Dermis microvascular lymphatic vessel endothelial cell (primary cell): ENCODE measurements at regions not wholly inside any gene's neighbourhood (a gene's known extent, or its start where the extent isn't known, plus 50 kb on each side); places are given as distances from the start of the nearest gene placed in this dataset.

ENCODE experiments used
- DNase-seq, 2 donors: peaks; one replicate each; pipeline versions ENCODE4 v3.0.0 to v3.0.0-alpha.2; 2010; ENCODE audit warnings: low read depth in 2 of 2

DNA sequence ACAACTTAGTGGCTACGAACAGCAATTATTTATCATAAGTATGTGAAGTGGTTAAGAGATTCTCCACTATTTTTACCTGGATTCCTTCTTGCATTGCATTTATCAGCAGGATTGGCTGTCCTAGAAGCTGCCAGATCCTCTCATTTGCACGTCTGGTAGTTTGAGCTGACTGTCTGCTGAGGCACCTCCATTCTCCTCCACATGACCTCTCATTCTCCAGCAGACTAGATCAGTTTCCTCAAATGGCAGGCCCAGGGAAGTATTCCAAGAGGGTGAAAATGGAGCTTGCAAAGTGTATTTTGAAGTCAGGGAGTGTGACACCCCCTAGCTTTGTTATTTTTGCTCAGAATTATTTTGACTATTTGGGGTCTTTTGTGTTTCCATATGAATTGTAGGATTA is 870.1 kb downstream of the CDH11 start:
- no peak for DNase-seq

DNA sequence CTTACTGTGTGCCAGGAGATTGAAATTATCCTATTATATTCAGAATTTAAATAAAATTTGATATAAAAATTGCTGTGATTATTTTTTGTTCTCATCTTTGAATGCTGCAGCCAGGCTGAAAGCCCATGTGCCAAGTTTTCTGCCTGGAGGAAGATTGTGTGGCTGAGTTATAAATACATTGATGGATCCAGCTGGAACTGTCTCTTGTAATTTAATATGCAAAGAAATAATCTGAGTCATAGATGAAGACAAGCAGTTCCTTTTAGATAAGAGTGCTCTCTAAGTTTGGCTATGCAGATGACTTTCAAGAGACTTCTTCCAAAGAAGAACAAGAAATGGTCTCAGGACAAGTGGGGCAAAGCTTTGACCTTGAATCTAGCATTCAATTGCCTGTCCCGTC is 871.0 kb downstream of the CDH11 start:
- DNase-seq = no peak

DNA sequence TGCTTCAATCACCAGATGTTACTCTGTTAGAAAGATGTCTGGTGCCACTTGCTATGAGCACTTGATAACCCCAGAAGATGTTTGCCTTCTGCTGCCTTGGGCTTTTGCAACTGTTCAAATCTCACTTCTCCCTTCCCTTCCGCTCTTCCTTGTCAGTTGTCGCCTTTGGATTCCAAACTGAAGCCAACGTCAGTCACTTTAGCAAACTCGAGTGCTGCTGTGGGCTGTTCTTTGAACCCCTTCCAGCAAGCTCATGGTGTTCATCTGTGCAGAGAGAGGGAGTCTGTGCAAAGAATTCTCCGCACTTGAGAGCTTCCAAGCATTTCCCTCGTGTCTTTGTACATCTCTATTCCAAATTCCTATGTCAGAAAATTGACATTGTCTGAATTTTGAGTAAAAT is 879.4 kb downstream of the CDH11 start:
- no peak for DNase-seq

DNA sequence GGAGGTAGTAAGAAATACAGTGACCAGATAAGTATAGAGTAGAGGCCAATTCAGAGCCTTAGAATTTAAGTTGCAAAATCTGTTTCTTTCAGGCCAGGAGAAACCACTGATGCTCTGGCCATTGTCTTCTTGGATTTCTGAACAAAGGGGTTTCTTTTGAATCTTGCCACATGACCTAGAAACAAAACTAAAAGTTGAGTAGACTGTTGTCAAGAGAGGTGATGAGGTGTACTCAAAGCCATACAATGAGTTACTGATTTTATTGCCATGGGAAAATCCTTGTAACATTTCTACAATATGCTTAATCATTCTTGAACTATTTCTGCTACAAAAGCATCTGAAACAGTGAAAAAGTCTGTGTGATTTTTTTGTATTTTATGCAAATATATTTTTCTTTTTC is 881.3 kb downstream of the CDH11 start:
- DNase-seq = no peak

DNA sequence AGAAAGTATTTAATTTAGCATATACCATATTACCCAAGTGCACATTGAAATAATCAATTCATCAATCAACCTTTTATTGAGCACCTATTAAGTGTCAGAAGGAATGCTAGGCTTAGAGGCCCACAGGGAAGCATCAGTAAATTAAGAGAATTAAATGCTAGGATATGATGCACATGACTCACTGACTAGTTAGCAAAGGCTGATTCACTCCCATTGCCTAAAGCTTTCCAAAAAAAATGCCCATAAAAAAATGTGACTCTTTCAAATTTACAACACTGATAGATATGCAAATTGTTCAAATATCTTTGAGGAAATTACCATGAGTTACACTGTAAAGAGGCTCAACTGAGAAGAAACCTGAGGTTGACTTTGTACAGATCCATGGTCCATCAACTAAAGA is 883.3 kb downstream of the CDH11 start:
- DNase-seq = no peak

DNA sequence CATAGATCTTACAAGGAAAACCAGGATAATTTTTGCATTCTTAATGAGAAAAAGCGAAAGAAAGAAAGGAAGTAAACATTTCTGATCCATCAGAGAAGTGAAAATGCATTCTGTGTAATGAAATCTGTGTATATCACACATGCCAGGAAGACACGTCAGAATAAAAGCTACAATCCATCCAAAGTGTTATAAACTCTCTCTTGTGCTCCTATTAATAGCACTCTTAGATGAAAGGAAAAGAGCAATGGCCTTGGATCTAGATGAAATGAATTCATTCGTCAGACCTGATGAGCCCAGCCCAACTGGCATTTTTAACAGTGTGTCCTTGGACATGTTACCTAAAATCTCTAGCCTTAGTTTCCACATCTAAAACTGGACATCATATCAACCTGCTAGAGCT is 885.5 kb downstream of the CDH11 start:
- DNase-seq = no peak

DNA sequence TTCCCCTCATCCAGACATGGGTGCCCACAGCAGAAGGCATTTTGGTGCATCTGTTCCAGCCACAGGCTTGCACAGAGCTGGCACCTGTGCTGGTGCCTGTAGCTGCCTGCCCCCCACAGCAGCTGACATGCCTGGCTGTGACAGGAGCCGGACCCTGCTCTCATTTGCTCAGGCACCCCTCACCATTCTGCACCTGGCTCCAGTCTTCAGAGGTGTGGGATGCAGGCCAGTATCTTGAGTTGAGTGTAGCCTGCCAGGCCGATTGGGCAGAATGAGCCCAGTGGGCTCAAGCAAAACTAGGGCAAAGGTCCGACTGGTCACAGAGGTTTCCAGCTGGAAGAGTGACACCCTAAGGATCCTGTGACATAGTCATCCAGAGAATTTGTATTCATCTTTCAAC is 887.7 kb downstream of the CDH11 start:
- DNase-seq = no peak

DNA sequence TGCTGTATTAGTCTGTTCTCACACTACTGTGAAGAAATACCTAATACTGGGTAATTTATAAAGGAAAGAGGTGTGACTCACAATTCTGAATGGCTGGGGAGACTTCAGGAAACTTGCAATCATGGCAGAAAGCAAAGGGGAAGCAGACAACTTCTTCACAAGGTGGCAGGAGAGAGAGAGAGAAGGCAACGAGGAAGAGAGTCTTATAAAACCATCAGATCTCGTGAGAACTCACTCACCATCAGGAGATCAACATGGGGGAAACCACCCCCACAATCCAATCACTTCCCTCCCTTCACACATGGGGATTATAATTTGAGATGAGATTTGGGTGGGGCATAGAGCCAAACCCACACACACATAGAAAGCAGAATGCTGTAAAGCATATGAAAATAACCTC is 896.2 kb downstream of the CDH11 start:
- no peak for DNase-seq

DNA sequence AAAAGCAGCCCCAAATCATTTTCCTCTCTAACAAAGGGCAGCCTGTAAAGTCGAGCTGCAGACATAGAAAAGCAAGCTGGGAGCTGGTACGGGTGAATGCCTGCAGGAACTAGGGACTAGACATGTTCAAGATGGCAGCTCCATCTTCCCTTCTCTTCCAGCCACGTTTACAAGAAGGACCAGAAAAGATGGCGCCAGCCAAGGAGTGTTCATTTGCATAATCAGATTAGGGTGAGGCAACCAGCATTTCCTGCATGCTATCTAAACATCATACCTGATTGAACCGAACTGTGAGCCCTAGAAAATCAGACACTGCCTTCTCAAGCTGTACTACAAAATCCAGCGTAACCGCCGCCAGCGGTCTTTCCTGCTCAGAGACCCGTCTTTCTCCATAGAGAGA is 896.8 kb downstream of the CDH11 start:
- DNase-seq = no peak

- DNase-seq = no peak
These were observed 903.9 kb downstream of the CDH11 start for GRCh38 chr16:64217789-64218535.

GRCh38 chr16:64215730-64216129 is 906.1 kb downstream of the CDH11 start:
- DNase-seq = no peak

GRCh38 chr16:64211331-64211730 is 910.5 kb downstream of the CDH11 start:
- no peak for DNase-seq

- no peak for DNase-seq
These were observed 915.0 kb downstream of the CDH11 start for GRCh38 chr16:64206862-64207261.

DNA sequence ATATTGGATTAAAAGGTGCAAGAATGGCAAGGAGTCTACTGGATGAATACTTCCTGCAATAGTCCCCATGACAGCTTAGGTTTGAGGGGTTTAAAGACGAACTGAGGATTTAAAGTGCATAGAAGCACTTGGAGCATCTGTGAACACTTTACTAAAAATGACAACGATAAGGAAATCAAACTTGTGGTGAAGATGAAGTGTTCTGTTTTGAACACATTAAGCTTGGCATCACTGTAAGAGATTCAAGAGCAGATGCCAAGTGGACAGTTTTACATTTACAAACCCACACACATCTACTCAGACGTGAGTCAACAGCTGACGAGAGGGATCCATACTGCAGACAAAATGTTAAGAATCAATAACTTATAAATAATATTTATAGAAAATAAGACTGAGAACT is 918.7 kb downstream of the CDH11 start:
- no peak for DNase-seq

DNA sequence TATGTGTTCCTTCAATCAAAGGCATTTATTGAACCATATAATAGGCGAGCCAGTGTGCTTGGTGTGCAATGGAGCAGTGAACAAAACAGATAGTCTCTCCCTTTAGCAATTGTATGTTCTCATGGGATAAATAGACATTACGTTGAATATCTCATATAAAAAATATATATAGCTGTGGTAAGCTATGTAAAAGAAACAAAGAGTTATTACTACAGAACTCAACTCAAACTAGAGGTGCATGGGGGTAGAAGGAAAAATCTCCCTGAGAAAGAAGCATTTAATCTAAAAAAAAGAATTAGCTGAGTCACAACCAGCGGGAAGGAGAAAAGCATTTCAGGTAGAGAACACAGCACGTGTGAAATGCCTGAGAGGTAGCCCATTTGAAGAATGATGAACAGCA is 919.3 kb downstream of the CDH11 start:
- no peak for DNase-seq

- DNase-seq = no peak
These were observed 925.4 kb downstream of the CDH11 start for GRCh38 chr16:64196444-64196843.

DNA sequence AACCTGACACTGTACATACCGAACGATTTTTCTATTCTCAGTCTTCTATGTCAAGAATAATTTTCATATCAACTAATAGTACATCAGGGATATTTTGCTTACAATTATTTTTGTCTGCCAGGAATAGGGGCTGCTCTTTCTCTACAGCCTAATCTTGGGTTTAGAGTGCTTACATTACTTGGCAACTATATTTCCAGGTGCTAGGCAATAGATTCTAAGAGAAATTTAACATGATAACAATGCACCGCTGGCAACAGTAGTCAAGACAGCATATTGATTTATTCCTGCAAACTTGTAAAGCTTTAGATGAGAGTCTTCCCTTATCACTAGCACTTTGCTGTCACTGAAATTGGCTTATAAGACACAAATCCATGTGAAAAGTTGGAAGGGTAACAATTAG is 935.9 kb downstream of the CDH11 start:
- DNase-seq = no peak

GRCh38 chr16:64184156-64184555 is 937.7 kb downstream of the CDH11 start:
- DNase-seq = no peak

- DNase-seq = peak; percentile 26 to 38
These were observed 938.9 kb downstream of the CDH11 start for GRCh38 chr16:64182985-64183384.

DNA sequence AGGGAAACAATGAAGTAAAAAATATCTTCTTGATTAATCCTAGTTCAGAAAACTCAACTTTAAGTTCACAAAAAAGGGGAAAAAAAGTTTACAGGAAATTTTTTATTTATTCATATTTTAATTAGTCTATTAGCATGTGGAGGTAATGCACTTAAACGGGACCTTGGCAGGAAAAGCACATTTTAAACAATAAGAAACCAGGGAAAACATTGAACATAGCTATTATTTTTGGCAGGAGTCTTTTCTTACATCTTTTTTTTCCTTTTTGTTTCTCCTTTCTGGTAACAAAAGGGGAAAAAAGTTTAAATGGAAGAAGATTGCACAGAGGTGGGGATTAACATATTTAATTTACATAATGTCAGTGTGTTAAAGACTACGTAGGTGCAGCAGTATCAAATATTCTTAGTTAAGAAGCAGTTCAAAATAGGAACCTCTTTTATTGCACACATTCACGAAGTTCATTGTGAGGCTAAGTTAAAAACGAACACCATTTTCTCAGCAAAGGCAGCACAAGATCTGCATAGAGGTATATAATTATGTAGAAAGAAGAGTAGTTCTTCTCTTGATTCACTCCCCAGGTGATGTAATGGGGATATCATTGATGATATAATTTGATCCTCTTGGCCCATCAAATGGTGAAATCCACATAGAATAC is 940.5 kb downstream of the CDH11 start:
- peak in 1 of 2 donors; percentile 33 for DNase-seq

DNA sequence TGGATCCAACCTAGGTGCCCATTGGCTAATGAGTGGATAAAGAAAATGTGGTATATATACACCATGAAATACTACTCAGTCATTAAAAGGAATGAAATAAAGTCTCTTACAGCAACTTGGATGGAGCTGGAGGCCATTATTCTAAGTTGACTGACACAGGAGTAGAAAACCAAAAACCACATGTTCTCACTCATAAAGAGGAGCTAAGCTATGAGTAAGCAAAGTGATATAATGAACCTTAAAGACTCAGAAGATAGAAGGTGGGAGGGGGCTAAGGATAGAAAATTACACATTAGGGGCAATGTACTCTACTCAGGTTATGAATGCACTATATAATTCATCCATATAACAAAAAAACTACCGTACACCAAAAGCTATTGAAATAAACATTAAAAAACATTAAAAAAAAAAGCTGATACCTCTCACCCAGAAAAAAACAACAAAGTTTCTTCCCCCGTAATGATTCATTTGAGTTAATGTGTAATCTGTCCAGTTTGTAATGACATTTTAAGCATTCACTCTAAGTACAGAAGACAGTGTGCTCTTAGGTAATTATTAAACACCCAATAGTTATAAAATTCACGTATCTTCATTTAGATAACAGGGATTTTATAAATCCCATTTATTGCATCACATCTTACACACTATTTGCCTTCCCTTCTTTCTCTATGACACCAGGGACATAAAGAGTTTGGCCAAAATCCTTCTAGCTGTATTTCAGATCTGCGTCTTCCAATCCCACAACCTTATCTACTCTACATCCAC is 941.5 kb downstream of the CDH11 start:
- no peak for DNase-seq

DNA sequence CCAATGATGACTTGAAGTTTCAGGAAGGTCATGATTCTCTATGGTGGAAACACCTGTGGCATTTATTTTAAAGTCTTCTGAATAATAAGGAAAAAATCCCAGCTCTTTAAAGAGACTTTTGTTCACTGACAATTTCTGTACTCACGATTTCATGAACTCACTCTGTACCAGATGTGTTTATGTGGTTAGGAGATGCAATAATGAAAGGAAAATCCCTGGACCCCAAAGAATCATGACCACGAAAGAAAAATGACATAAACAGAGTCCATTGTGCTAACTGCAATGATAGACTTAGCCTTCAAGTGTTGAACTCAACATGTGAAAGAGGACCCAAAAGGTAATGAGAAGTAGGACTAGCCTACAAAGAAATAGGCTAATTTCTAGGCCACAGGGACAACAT is 947.5 kb downstream of the CDH11 start:
- no peak for DNase-seq

DNA sequence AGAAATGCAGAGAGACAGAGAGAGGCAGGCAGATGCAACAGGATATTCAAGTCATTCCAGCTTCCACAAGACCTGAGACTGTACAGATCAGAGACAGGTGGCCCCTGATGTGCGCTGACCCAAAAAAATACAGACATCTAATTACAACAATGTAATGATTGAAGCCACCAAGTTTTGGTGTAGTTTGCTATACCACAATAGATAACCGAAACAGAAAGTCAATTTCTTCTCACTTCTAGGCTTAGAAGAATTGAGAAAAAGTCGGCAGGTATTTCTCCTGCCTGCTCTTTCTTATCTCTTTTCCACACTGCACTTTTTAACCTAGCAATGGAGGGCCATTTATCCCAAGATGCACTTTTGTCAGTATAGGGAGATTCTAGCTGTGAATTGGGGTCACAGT is 949.2 kb downstream of the CDH11 start:
- no peak for DNase-seq
